Neural progenitor cell (in vitro differentiated cells): ENCODE measurements at regions not wholly inside any gene's neighbourhood (a gene's known extent, or its start where the extent isn't known, plus 50 kb on each side); places are given as distances from the start of the nearest gene placed in this dataset.
A peak's percentile ranks its signal among the peaks of the same experiment; 100 is the strongest.

ENCODE experiments used
- DNase-seq: peaks from one replicate; pipeline ENCODE4 v3.0.0-alpha.2; 2016; ENCODE audit warnings: low spot score
- H2AFZ ChIP-seq: fragments of 200-600 bp; sonication (generic); replicated peaks from 2 replicates; pipeline ENCODE4 v1.6.1; 2016; ENCODE audit warnings: antibody characterized with exemption
- H3F3A ChIP-seq: fragments of 200-600 bp; sonication (generic); 2 replicates; pipeline ENCODE4 v1.6.1; 2016; ENCODE audit warnings: antibody characterized with exemption, low read depth
- H3K27ac ChIP-seq: fragments of 200-600 bp; sonication (generic); 2 replicates; pipeline ENCODE4 v1.5.1; 2016; ENCODE audit warnings: mild to moderate bottlenecking
- H3K27me3 ChIP-seq: fragments of 200-600 bp; sonication (generic); 2 replicates; pipeline ENCODE4 v1.6.1; 2016; ENCODE audit warnings: mild to moderate bottlenecking, moderate library complexity
- H3K36me3 ChIP-seq: fragments of 200-600 bp; sonication (generic); 2 replicates; pipeline ENCODE4 v1.5.1; 2016
- H3K4me1 ChIP-seq: fragments of 200-600 bp; sonication (generic); 2 replicates; pipeline ENCODE4 v1.6.1; 2016; ENCODE audit warnings: mixed run types
- H3K4me2 ChIP-seq: fragments of 200-600 bp; sonication (generic); 2 replicates; pipeline ENCODE4 v1.6.1; 2016
- H3K4me3 ChIP-seq: fragments of 200-600 bp; sonication (generic); 2 replicates; pipeline ENCODE4 v1.5.1; 2016
- H3K79me2 ChIP-seq: fragments of 200-600 bp; sonication (generic); 2 replicates; pipeline ENCODE4 v1.6.1; 2016; ENCODE audit warnings: low read depth
- H3K9ac ChIP-seq: fragments of 200-600 bp; sonication (generic); 2 replicates; pipeline ENCODE4 v1.6.1; 2016
- H3K9me3 ChIP-seq: fragments of 200-600 bp; sonication (generic); 2 replicates; pipeline ENCODE4 v1.5.1; 2016; ENCODE audit warnings: low read depth
- H4K20me1 ChIP-seq: fragments of 200-600 bp; sonication (generic); 2 replicates; pipeline ENCODE4 v1.6.1; 2016; ENCODE audit warnings: low read depth
- H3K27ac Mint-ChIP-seq: 3 replicates; pipeline ENCODE4 v1.8.0; 2021; ENCODE audit warnings: mixed read lengths
- H3K27me3 Mint-ChIP-seq: 2 replicates; pipeline ENCODE4 v1.8.0; 2022; ENCODE audit warnings: low read depth, mild to moderate bottlenecking, inconsistent platforms, moderate library complexity, mixed read lengths; ENCODE audit not compliant: insufficient read depth
- H3K36me3 Mint-ChIP-seq: 3 replicates; pipeline ENCODE4 v1.8.0; 2021; ENCODE audit warnings: mixed read lengths
- H3K4me1 Mint-ChIP-seq: 3 replicates; pipeline ENCODE4 v1.8.0; 2021; ENCODE audit warnings: mixed read lengths
- H3K4me3 Mint-ChIP-seq: 3 replicates; pipeline ENCODE4 v1.8.0; 2021; ENCODE audit warnings: mild to moderate bottlenecking, moderate library complexity, mixed read lengths
- H3K9me3 Mint-ChIP-seq: 3 replicates; pipeline ENCODE4 v1.8.0; 2020; ENCODE audit warnings: mixed read lengths
- EZH2 ChIP-seq: fragments of 200-600 bp; sonication (generic); IDR thresholded peaks from 2 replicates; pipeline ENCODE4 v1.6.1; 2017; ENCODE audit warnings: antibody characterized with exemption, mild to moderate bottlenecking, moderate library complexity
- EZH2phosphoT487 ChIP-seq: fragments of 200-600 bp; sonication (generic); IDR thresholded peaks from 2 replicates; pipeline ENCODE4 v1.6.1; 2017; ENCODE audit warnings: antibody characterized with exemption
- TF ChIP-seq, protein P1 (sequence below): fragments of 200-600 bp; sonication (generic); IDR thresholded peaks from 2 replicates; pipeline ENCODE4 v1.5.1; 2017; ENCODE audit warnings: antibody characterized with exemption, mild to moderate bottlenecking

DNA sequence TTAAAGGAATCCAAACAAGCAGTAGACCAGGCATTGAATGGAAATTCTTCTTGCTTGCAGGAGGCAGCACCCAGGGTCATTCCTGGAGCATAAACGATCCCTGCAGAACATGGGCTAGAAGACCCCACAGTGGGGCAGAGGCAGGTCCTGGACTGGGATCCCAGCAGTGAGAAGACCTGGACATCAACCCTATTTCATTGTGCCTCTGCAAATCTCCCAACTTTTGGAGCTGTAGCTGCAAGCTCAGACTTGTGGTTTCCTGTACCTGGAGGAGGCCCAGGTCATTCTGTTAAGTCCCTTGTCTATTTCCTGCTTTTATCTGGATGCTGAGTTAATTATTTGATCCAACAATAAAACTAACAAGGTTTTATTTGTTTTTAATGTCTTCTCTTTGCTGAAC is 61.7 kb downstream of the CALM1 start:
- Mint-ChIP-seq H3K27ac (no peak overlapping the region), H3K4me1 (peaks cover 38% of the 10 kb centered on the region), H3K9me3 (no peaks in the 10 kb centered on the region), H3K4me3 (no peak overlapping the region), H3K27me3 (peaks cover 5% of the 10 kb centered on the region), H3K36me3 (no peaks in the 10 kb centered on the region)
- Histone ChIP-seq H3K79me2 (no peaks in the 10 kb centered on the region), H3F3A (peaks cover 11% of the 10 kb centered on the region), H3K27ac (no peak overlapping the region), H3K4me2 (no peak overlapping the region), H3K4me3 (no peak overlapping the region), H3K27me3 (no peaks in the 10 kb centered on the region), H3K9me3 (no peaks in the 10 kb centered on the region), H2AFZ (no peak overlapping the region), H4K20me1 (no peaks in the 10 kb centered on the region), H3K36me3 (no peaks in the 10 kb centered on the region), H3K4me1 (peaks cover 11% of the 10 kb centered on the region), H3K9ac (no peak overlapping the region)
- no peak for DNase-seq
- TF ChIP-seq EZH2 (no peak), EZH2phosphoT487 (no peak)
- TF ChIP-seq, protein P1, sequence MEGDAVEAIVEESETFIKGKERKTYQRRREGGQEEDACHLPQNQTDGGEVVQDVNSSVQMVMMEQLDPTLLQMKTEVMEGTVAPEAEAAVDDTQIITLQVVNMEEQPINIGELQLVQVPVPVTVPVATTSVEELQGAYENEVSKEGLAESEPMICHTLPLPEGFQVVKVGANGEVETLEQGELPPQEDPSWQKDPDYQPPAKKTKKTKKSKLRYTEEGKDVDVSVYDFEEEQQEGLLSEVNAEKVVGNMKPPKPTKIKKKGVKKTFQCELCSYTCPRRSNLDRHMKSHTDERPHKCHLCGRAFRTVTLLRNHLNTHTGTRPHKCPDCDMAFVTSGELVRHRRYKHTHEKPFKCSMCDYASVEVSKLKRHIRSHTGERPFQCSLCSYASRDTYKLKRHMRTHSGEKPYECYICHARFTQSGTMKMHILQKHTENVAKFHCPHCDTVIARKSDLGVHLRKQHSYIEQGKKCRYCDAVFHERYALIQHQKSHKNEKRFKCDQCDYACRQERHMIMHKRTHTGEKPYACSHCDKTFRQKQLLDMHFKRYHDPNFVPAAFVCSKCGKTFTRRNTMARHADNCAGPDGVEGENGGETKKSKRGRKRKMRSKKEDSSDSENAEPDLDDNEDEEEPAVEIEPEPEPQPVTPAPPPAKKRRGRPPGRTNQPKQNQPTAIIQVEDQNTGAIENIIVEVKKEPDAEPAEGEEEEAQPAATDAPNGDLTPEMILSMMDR: no peak

DNA sequence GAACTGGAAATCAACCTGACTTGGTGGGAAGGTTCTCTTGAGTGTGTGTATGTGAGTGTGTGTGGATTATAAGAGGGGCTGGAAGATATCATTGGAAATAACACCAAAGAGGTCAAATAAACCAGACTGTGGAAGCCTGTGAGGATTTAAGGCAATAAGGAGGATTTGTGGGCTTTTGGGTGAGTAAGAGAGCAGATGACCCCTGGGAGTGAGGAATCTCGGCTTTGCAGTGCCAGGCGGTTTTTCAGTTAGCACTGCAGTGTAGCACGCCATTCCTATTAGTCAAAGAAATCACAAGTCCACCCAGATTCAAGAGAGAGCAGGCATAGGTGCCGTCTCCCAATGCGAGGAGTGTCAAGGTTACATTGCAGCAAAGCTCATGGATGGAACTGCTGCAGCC is 63.3 kb downstream of the CALM1 start:
- Histone ChIP-seq H3K27me3 (no peaks in the 10 kb centered on the region), H3K36me3 (no peaks in the 10 kb centered on the region), H3K27ac (no peak overlapping the region), H3K79me2 (no peaks in the 10 kb centered on the region), H2AFZ (no peak overlapping the region), H4K20me1 (no peaks in the 10 kb centered on the region), H3K9me3 (no peaks in the 10 kb centered on the region), H3K4me3 (no peak overlapping the region), H3K4me2 (no peak overlapping the region), H3K4me1 (peaks cover 4% of the 10 kb centered on the region), H3K9ac (no peak overlapping the region), H3F3A (peaks cover 5% of the 10 kb centered on the region)
- peaks cover 2% of the 10 kb centered on the region for H3K9me3 Mint-ChIP-seq
- peak overlapping the region; percentile 34 for H3K27ac Mint-ChIP-seq
- DNase-seq: no peak
- H3K4me3 Mint-ChIP-seq: no peak overlapping the region
- peaks cover 24% of the 10 kb centered on the region for H3K4me1 Mint-ChIP-seq
- peaks cover 5% of the 10 kb centered on the region for H3K27me3 Mint-ChIP-seq
- no peaks in the 10 kb centered on the region for H3K36me3 Mint-ChIP-seq
- no peak for TF ChIP-seq EZH2

DNA sequence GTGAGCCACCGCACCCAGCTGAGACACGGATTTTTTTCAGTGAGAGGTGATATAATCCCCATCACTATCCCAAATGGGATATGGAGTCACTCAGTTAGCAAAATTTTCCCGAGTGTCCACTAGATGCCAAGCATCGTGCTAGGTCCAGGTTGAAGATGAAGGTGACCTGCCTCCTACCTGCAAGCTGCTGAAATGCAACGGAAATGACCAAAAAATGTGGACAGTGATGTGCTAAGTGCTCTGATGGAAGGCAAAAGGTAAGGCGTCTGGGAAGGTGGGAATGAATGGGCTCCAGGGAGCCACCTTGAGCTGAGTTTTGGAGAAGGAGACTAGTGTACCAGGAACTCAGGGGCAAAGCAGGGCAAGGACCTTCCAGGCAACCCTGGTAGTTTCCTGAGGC is 64.6 kb downstream of the CALM1 start:
- Histone ChIP-seq H3K27ac (no peak overlapping the region), H3K79me2 (no peaks in the 10 kb centered on the region), H3K4me3 (no peak overlapping the region), H4K20me1 (no peaks in the 10 kb centered on the region), H3K4me1 (no peaks in the 10 kb centered on the region), H3K27me3 (no peaks in the 10 kb centered on the region), H2AFZ (no peak overlapping the region), H3K9me3 (no peaks in the 10 kb centered on the region), H3K9ac (no peak overlapping the region), H3K36me3 (no peaks in the 10 kb centered on the region), H3F3A (no peaks in the 10 kb centered on the region), H3K4me2 (no peak overlapping the region)
- Mint-ChIP-seq H3K27me3 (no peaks in the 10 kb centered on the region), H3K36me3 (no peaks in the 10 kb centered on the region), H3K27ac (no peak overlapping the region), H3K4me1 (peaks cover 11% of the 10 kb centered on the region), H3K4me3 (no peak overlapping the region), H3K9me3 (peaks cover 2% of the 10 kb centered on the region)
- no peak for DNase-seq
- TF ChIP-seq EZH2phosphoT487: no peak
- TF ChIP-seq EZH2: no peak
- TF ChIP-seq, protein P1: no peak

DNA sequence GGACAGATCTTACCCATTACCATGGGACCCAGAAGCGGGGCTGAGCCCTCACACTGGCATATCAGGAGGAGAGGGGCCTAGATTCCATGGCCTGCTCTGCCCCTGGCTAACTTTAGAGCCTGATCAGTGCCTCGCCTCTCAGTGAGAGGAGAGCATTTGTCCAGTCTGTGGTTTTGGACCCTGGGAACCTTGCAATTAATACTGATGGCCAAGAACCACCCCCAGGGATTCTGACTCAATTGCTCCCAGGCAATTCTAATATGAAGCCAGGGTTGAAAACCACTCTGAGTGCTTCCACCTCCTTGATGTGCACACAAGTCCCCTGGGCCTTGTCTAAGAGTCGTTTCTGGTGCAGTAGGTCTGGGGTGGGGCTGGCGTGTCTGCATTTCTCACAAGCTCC is 67.7 kb downstream of the CALM1 start:
- H3K4me1 ChIP-seq: no peaks in the 10 kb centered on the region
- no peak overlapping the region for H3K27ac Mint-ChIP-seq
- no peaks in the 10 kb centered on the region for H3K36me3 Mint-ChIP-seq
- H3K9ac ChIP-seq: no peak overlapping the region
- H2AFZ ChIP-seq: no peak overlapping the region
- H3K79me2 ChIP-seq: no peaks in the 10 kb centered on the region
- no peak for DNase-seq
- H3F3A ChIP-seq: no peaks in the 10 kb centered on the region
- H3K27ac ChIP-seq: no peak overlapping the region
- no peaks in the 10 kb centered on the region for H3K36me3 ChIP-seq
- TF ChIP-seq EZH2 (no peak), EZH2phosphoT487 (no peak)
- TF ChIP-seq, protein P1: no peak
- no peaks in the 10 kb centered on the region for H4K20me1 ChIP-seq
- no peaks in the 10 kb centered on the region for H3K4me1 Mint-ChIP-seq
- H3K9me3 Mint-ChIP-seq: peaks cover 10% of the 10 kb centered on the region
- H3K9me3 ChIP-seq: no peaks in the 10 kb centered on the region
- no peak overlapping the region for H3K4me2 ChIP-seq
- H3K4me3 Mint-ChIP-seq: no peak overlapping the region
- H3K27me3 ChIP-seq: no peaks in the 10 kb centered on the region
- H3K27me3 Mint-ChIP-seq: no peaks in the 10 kb centered on the region
- H3K4me3 ChIP-seq: no peak overlapping the region
